ENCODE measurements at regions not wholly inside any gene's neighbourhood (a gene's known extent, or its start where the extent isn't known, plus 50 kb on each side); places are given as distances from the start of the nearest gene placed in this dataset.

- Histone ChIP-seq H3K4me3 (ENCODE audit: low read length) (no peak overlapping the region), H3F3A (ENCODE audit: insufficient read depth, low read length, poor library complexity, severe bottlenecking) (no peaks in the 10 kb centered on the region), H4K20me1 (ENCODE audit: insufficient read depth) (no peaks in the 10 kb centered on the region), H3K4me2 (ENCODE audit: low read length) (no peak overlapping the region), H3K9me2 (ENCODE audit: insufficient read depth, low read length) (no peaks in the 10 kb centered on the region), H3K27me3 (ENCODE audit: insufficient read depth, low read depth, low read length) (no peaks in the 10 kb centered on the region), H3K79me2 (replicated peaks; ENCODE audit: insufficient read depth, low read length) (no peaks in the 10 kb centered on the region), H3K9ac (ENCODE audit: low read length) (no peak overlapping the region), H3K9me3 (ENCODE audit: low read length) (no peaks in the 10 kb centered on the region), H2AFZ (ENCODE audit: low read depth, low read length) (no peak overlapping the region), H3K36me3 (ENCODE audit: insufficient read depth, low read length) (no peaks in the 10 kb centered on the region), H3K27ac (ENCODE audit: low read length) (no peak overlapping the region)
- TF ChIP-seq REST (IDR thresholded peaks at IDR 0.05; ENCODE audit: borderline replicate concordance) (no peak), TAF1 (IDR thresholded peaks at IDR 0.05; ENCODE audit: low read depth) (no peak), EP300 (conservative IDR thresholded peaks at IDR 0.05; ENCODE audit: poor library complexity, severe bottlenecking) (no peak), SMC3 (conservative IDR thresholded peaks at IDR 0.05; ENCODE audit: poor library complexity) (no peak), MXI1 (conservative IDR thresholded peaks at IDR 0.05; ENCODE audit: poor library complexity, severe bottlenecking) (no peak), RAD21 (conservative IDR thresholded peaks at IDR 0.05) (no peak), POLR2AphosphoS5 (IDR thresholded peaks at IDR 0.05) (no peak), EZH2 (IDR thresholded peaks at IDR 0.05; ENCODE audit: borderline replicate concordance, insufficient read depth, low read length, poor library complexity, severe bottlenecking) (no peak)
- TF ChIP-seq, protein P1, sequence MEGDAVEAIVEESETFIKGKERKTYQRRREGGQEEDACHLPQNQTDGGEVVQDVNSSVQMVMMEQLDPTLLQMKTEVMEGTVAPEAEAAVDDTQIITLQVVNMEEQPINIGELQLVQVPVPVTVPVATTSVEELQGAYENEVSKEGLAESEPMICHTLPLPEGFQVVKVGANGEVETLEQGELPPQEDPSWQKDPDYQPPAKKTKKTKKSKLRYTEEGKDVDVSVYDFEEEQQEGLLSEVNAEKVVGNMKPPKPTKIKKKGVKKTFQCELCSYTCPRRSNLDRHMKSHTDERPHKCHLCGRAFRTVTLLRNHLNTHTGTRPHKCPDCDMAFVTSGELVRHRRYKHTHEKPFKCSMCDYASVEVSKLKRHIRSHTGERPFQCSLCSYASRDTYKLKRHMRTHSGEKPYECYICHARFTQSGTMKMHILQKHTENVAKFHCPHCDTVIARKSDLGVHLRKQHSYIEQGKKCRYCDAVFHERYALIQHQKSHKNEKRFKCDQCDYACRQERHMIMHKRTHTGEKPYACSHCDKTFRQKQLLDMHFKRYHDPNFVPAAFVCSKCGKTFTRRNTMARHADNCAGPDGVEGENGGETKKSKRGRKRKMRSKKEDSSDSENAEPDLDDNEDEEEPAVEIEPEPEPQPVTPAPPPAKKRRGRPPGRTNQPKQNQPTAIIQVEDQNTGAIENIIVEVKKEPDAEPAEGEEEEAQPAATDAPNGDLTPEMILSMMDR (IDR thresholded peaks at IDR 0.05; ENCODE audit: poor library complexity, severe bottlenecking), result no peak
Observed at GRCh38 chr13:82681535-82681934, 1200.7 kb downstream of the SLITRK1 start.

DNA sequence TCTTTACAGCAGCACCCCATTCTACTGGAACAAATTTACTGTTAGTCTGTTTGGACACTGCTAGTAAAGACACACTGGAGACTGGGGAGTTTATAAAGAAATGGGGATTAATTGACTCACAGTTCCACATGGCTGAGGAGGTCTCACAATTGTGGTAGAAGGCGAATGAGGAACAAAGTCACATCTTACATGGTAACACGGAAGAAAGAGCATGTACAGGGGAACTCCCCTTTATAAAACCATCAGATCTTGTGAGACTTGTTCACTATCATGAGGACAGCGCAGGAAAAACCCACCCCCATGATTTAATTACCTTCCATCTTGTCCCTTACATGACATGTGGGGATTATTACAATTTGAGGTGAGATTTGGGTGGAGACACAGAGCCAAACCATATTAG lies 1204.2 kb downstream of the SLITRK1 start:
- no peak overlapping the region for H3K4me3 ChIP-seq (ENCODE audit: low read length)
- no peak overlapping the region for H3K4me2 ChIP-seq (ENCODE audit: low read length)
- no peaks in the 10 kb centered on the region for H3K9me3 ChIP-seq (ENCODE audit: low read length)
- no peaks in the 10 kb centered on the region for H3F3A ChIP-seq (ENCODE audit: insufficient read depth, low read length, poor library complexity, severe bottlenecking)
- TF ChIP-seq TAF1 (IDR thresholded peaks at IDR 0.05; ENCODE audit: low read depth), result no peak
- TF ChIP-seq POLR2AphosphoS5 (IDR thresholded peaks at IDR 0.05), result no peak
- TF ChIP-seq, protein P1 (IDR thresholded peaks at IDR 0.05; ENCODE audit: poor library complexity, severe bottlenecking), result no peak
- TF ChIP-seq EZH2 (IDR thresholded peaks at IDR 0.05; ENCODE audit: borderline replicate concordance, insufficient read depth, low read length, poor library complexity, severe bottlenecking), result no peak
- TF ChIP-seq REST (IDR thresholded peaks at IDR 0.05; ENCODE audit: borderline replicate concordance), result no peak
- no peak for TF ChIP-seq MXI1 (conservative IDR thresholded peaks at IDR 0.05; ENCODE audit: poor library complexity, severe bottlenecking)
- TF ChIP-seq RAD21 (conservative IDR thresholded peaks at IDR 0.05), result no peak
- no peak for TF ChIP-seq SMC3 (conservative IDR thresholded peaks at IDR 0.05; ENCODE audit: poor library complexity)
- TF ChIP-seq EP300 (conservative IDR thresholded peaks at IDR 0.05; ENCODE audit: poor library complexity, severe bottlenecking), result no peak
- H3K36me3 ChIP-seq (ENCODE audit: insufficient read depth, low read length), result no peaks in the 10 kb centered on the region
- no peak overlapping the region for H3K27ac ChIP-seq (ENCODE audit: low read length)
- no peaks in the 10 kb centered on the region for H4K20me1 ChIP-seq (ENCODE audit: insufficient read depth)
- H2AFZ ChIP-seq (ENCODE audit: low read depth, low read length), result no peak overlapping the region
- H3K9me2 ChIP-seq (ENCODE audit: insufficient read depth, low read length), result no peaks in the 10 kb centered on the region
- no peaks in the 10 kb centered on the region for H3K79me2 ChIP-seq (replicated peaks; ENCODE audit: insufficient read depth, low read length)
- H3K9ac ChIP-seq (ENCODE audit: low read length), result no peak overlapping the region
- H3K27me3 ChIP-seq (ENCODE audit: insufficient read depth, low read depth, low read length), result no peaks in the 10 kb centered on the region
